GM23338 (cell line): ENCODE measurements at regions not wholly inside any gene's neighbourhood (a gene's known extent, or its start where the extent isn't known, plus 50 kb on each side); places are given as distances from the start of the nearest gene placed in this dataset.

Experiments used
- ATAC-seq: fragments of 200-7000 bp; cut with Tn5 transposase; 3 replicates; pipeline ENCODE4 v1.9.1; 2020
- DNase-seq: peaks from one replicate; pipeline ENCODE4 v3.0.0-alpha.2; 2015; ENCODE audit warnings: low spot score
- H2AFZ ChIP-seq: fragments of 200-600 bp; sonication (generic); 2 replicates; pipeline ENCODE4 v1.8.0; 2016; ENCODE audit warnings: antibody characterized with exemption, mild to moderate bottlenecking, moderate library complexity
- H3F3A ChIP-seq: fragments of 200-600 bp; sonication (generic); replicated peaks from 2 replicates; pipeline ENCODE4 v1.8.0; 2017; ENCODE audit warnings: antibody characterized with exemption, mixed run types, low read depth
- H3K27ac ChIP-seq: fragments of 200-600 bp; sonication (generic); 2 replicates; pipeline ENCODE4 v1.6.1; 2016; ENCODE audit warnings: low read depth
- H3K27me3 ChIP-seq: fragments of 200-600 bp; sonication (generic); 2 replicates; pipeline ENCODE4 v1.8.0; 2016; ENCODE audit warnings: mild to moderate bottlenecking, mixed run types, moderate library complexity; ENCODE audit not compliant: insufficient read depth
- H3K36me3 ChIP-seq: fragments of 200-600 bp; sonication (generic); 2 replicates; pipeline ENCODE4 v1.8.0; 2016; ENCODE audit warnings: mild to moderate bottlenecking; ENCODE audit not compliant: insufficient read depth
- H3K4me1 ChIP-seq: fragments of 200-600 bp; sonication (generic); 2 replicates; pipeline ENCODE4 v1.8.0; 2016; ENCODE audit warnings: mild to moderate bottlenecking, moderate library complexity; ENCODE audit not compliant: insufficient read depth
- H3K4me2 ChIP-seq: fragments of 200-600 bp; sonication (generic); 2 replicates; pipeline ENCODE4 v1.7.1; 2017; ENCODE audit warnings: mixed run types
- H3K4me3 ChIP-seq: fragments of 200-600 bp; sonication (generic); 2 replicates; pipeline ENCODE4 v1.6.1; 2016; ENCODE audit warnings: mixed run types
- H3K79me2 ChIP-seq: fragments of 200-600 bp; sonication (generic); replicated peaks from 2 replicates; pipeline ENCODE4 v1.8.0; 2017; ENCODE audit warnings: mild to moderate bottlenecking; ENCODE audit not compliant: insufficient read depth
- H3K9me2 ChIP-seq: fragments of 200-600 bp; sonication (generic); 2 replicates; pipeline ENCODE4 v1.8.0; 2017; ENCODE audit not compliant: insufficient read depth
- H4K20me1 ChIP-seq: fragments of 200-600 bp; sonication (generic); replicated peaks from 2 replicates; pipeline ENCODE4 v1.8.0; 2017; ENCODE audit warnings: mild to moderate bottlenecking; ENCODE audit not compliant: insufficient read depth
- H3K27ac Mint-ChIP-seq: 2 replicates; pipeline ENCODE4 v1.8.0; 2020; ENCODE audit warnings: inconsistent platforms, mild to moderate bottlenecking, moderate library complexity, mixed read lengths
- H3K27me3 Mint-ChIP-seq: 3 replicates; pipeline ENCODE4 v1.8.0; 2022; ENCODE audit warnings: low read depth, mild to moderate bottlenecking, moderate library complexity, mixed read lengths, inconsistent platforms; ENCODE audit not compliant: insufficient read depth, poor library complexity
- H3K36me3 Mint-ChIP-seq: 3 replicates; pipeline ENCODE4 v1.8.0; 2021; ENCODE audit warnings: low read depth, mild to moderate bottlenecking, inconsistent platforms, moderate library complexity, mixed read lengths
- H3K4me1 Mint-ChIP-seq: 3 replicates; pipeline ENCODE4 v1.8.0; 2020; ENCODE audit warnings: mild to moderate bottlenecking, inconsistent platforms, mixed read lengths
- H3K4me3 Mint-ChIP-seq: 3 replicates; pipeline ENCODE4 v1.8.0; 2021; ENCODE audit warnings: moderate library complexity, mild to moderate bottlenecking, inconsistent platforms, mixed read lengths
- H3K9me3 Mint-ChIP-seq: 3 replicates; pipeline ENCODE4 v1.8.0; 2020; ENCODE audit warnings: moderate library complexity, mild to moderate bottlenecking, inconsistent platforms, mixed read lengths
- CREB1 ChIP-seq: fragments of 250-450 bp; sonication (Bioruptor Pico); IDR thresholded peaks from 2 replicates; pipeline ENCODE4 v1.5.0; 2020; ENCODE audit warnings: low read depth, mild to moderate bottlenecking, moderate library complexity
- EZH2 ChIP-seq: fragments of 200-600 bp; sonication (generic); IDR thresholded peaks from one replicate; pipeline ENCODE4 v1.8.0; 2017; ENCODE audit warnings: antibody characterized with exemption, mild to moderate bottlenecking, low read depth; ENCODE audit not compliant: unreplicated experiment
- EZH2phosphoT487 ChIP-seq: fragments of 200-600 bp; sonication (generic); IDR thresholded peaks from one replicate; pipeline ENCODE4 v1.8.1; 2018; ENCODE audit warnings: antibody characterized with exemption; ENCODE audit not compliant: unreplicated experiment
- JUNB ChIP-seq: IDR thresholded peaks from one replicate; pipeline ENCODE4 v1.6.1; 2016; ENCODE audit warnings: antibody characterized with exemption; ENCODE audit not compliant: unreplicated experiment
- NANOG ChIP-seq: IDR thresholded peaks from 2 replicates; pipeline ENCODE4 v1.6.1; 2016; ENCODE audit warnings: antibody characterized with exemption, borderline replicate concordance
- POLR2AphosphoS5 ChIP-seq: IDR thresholded peaks from 2 replicates; pipeline ENCODE4 v1.6.1; 2016; ENCODE audit warnings: antibody characterized with exemption, low read depth
- STAT1 ChIP-seq: IDR thresholded peaks from one replicate; pipeline ENCODE4 v1.6.1; 2016; ENCODE audit warnings: antibody characterized with exemption; ENCODE audit not compliant: unreplicated experiment
- ZNF114 ChIP-seq: fragments of 250-450 bp; sonication (Bioruptor Pico); IDR thresholded peaks from 2 replicates; pipeline ENCODE4 v1.5.0; 2020; ENCODE audit warnings: mild to moderate bottlenecking, moderate library complexity
- ZNF331 ChIP-seq: fragments of 250-450 bp; sonication (Bioruptor Pico); IDR thresholded peaks from 2 replicates; pipeline ENCODE4 v1.5.0; 2020; ENCODE audit warnings: low read depth, mild to moderate bottlenecking, moderate library complexity
- TF ChIP-seq, protein P1 (sequence below): IDR thresholded peaks from 2 replicates; pipeline ENCODE4 v1.6.1; 2016; ENCODE audit warnings: antibody characterized with exemption
- TF ChIP-seq, protein P2 (sequence below): IDR thresholded peaks from one replicate; pipeline ENCODE4 v1.6.1; 2018; ENCODE audit warnings: antibody characterized with exemption; ENCODE audit not compliant: unreplicated experiment
- TF ChIP-seq, protein P3 (sequence below): fragments of 250-450 bp; sonication (Bioruptor Pico); IDR thresholded peaks from 2 replicates; pipeline ENCODE4 v1.5.0; 2020; ENCODE audit warnings: mild to moderate bottlenecking, moderate library complexity
- TF ChIP-seq, protein P4 (sequence below), 2 experiments: fragments of 200-600 bp in 1 of 2; sonication (generic) in 1 of 2; conservative IDR thresholded peaks; 2 replicates each; pipeline versions ENCODE4 v1.5.1 to v1.6.1; 2016 to 2017; ENCODE audit warnings: antibody characterized with exemption in 2 of 2, low read depth in 2 of 2, mild to moderate bottlenecking in 2 of 2, moderate library complexity in 1 of 2

DNA sequence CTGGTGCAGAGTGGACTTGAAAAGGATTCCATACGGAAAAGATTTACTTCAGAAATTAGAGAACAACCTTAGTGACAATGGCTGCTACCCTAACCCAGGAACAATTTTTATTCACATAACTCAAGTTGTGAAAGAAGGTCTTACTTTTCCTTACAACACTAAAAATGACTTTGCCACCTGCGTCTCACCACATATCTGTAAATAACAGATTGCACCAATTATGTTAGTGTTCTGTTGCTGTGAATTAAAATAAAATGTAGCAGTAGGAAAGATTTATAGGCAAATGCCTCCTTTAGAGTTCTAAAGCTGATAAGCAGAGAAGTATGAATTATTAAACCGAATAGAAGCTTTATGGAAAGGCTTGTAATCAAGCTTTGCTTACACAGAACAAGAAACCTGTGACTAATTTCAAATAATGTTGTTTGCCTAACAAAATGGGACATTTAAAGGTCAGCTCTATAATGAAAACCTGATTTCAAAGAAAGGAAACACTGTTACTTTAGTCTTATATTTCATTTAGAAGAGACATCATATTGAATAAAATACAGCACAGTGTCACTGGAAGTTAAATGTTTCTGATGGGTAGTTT lies 2237.8 kb downstream of the LRRC4C start:
- Histone ChIP-seq H3K4me3 (no peak overlapping the region), H3K27me3 (no peaks in the 10 kb centered on the region), H3F3A (no peaks in the 10 kb centered on the region), H4K20me1 (no peaks in the 10 kb centered on the region), H3K36me3 (no peaks in the 10 kb centered on the region), H3K79me2 (no peaks in the 10 kb centered on the region), H3K27ac (no peak overlapping the region), H3K4me1 (no peaks in the 10 kb centered on the region), H3K4me2 (no peak overlapping the region), H2AFZ (no peak overlapping the region), H3K9me2 (no peaks in the 10 kb centered on the region)
- Mint-ChIP-seq H3K27me3 (peaks cover 2% of the 10 kb centered on the region), H3K27ac (no peak overlapping the region), H3K4me1 (no peaks in the 10 kb centered on the region), H3K9me3 (no peaks in the 10 kb centered on the region), H3K36me3 (no peaks in the 10 kb centered on the region), H3K4me3 (no peak overlapping the region)
- DNase-seq (no peak), ATAC-seq (no peak)
- TF ChIP-seq ZNF114 (CRISPR knock-in tag) (no peak), STAT1 (no peak), EZH2 (no peak), ZNF331 (CRISPR knock-in tag) (no peak), EZH2phosphoT487 (no peak), POLR2AphosphoS5 (no peak), JUNB (no peak), CREB1 (CRISPR knock-in tag) (no peak), NANOG (no peak)
- TF ChIP-seq, protein P1, sequence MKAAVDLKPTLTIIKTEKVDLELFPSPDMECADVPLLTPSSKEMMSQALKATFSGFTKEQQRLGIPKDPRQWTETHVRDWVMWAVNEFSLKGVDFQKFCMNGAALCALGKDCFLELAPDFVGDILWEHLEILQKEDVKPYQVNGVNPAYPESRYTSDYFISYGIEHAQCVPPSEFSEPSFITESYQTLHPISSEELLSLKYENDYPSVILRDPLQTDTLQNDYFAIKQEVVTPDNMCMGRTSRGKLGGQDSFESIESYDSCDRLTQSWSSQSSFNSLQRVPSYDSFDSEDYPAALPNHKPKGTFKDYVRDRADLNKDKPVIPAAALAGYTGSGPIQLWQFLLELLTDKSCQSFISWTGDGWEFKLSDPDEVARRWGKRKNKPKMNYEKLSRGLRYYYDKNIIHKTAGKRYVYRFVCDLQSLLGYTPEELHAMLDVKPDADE, result no peak
- TF ChIP-seq, protein P2, sequence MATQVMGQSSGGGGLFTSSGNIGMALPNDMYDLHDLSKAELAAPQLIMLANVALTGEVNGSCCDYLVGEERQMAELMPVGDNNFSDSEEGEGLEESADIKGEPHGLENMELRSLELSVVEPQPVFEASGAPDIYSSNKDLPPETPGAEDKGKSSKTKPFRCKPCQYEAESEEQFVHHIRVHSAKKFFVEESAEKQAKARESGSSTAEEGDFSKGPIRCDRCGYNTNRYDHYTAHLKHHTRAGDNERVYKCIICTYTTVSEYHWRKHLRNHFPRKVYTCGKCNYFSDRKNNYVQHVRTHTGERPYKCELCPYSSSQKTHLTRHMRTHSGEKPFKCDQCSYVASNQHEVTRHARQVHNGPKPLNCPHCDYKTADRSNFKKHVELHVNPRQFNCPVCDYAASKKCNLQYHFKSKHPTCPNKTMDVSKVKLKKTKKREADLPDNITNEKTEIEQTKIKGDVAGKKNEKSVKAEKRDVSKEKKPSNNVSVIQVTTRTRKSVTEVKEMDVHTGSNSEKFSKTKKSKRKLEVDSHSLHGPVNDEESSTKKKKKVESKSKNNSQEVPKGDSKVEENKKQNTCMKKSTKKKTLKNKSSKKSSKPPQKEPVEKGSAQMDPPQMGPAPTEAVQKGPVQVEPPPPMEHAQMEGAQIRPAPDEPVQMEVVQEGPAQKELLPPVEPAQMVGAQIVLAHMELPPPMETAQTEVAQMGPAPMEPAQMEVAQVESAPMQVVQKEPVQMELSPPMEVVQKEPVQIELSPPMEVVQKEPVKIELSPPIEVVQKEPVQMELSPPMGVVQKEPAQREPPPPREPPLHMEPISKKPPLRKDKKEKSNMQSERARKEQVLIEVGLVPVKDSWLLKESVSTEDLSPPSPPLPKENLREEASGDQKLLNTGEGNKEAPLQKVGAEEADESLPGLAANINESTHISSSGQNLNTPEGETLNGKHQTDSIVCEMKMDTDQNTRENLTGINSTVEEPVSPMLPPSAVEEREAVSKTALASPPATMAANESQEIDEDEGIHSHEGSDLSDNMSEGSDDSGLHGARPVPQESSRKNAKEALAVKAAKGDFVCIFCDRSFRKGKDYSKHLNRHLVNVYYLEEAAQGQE, result no peak
- TF ChIP-seq, protein P3, sequence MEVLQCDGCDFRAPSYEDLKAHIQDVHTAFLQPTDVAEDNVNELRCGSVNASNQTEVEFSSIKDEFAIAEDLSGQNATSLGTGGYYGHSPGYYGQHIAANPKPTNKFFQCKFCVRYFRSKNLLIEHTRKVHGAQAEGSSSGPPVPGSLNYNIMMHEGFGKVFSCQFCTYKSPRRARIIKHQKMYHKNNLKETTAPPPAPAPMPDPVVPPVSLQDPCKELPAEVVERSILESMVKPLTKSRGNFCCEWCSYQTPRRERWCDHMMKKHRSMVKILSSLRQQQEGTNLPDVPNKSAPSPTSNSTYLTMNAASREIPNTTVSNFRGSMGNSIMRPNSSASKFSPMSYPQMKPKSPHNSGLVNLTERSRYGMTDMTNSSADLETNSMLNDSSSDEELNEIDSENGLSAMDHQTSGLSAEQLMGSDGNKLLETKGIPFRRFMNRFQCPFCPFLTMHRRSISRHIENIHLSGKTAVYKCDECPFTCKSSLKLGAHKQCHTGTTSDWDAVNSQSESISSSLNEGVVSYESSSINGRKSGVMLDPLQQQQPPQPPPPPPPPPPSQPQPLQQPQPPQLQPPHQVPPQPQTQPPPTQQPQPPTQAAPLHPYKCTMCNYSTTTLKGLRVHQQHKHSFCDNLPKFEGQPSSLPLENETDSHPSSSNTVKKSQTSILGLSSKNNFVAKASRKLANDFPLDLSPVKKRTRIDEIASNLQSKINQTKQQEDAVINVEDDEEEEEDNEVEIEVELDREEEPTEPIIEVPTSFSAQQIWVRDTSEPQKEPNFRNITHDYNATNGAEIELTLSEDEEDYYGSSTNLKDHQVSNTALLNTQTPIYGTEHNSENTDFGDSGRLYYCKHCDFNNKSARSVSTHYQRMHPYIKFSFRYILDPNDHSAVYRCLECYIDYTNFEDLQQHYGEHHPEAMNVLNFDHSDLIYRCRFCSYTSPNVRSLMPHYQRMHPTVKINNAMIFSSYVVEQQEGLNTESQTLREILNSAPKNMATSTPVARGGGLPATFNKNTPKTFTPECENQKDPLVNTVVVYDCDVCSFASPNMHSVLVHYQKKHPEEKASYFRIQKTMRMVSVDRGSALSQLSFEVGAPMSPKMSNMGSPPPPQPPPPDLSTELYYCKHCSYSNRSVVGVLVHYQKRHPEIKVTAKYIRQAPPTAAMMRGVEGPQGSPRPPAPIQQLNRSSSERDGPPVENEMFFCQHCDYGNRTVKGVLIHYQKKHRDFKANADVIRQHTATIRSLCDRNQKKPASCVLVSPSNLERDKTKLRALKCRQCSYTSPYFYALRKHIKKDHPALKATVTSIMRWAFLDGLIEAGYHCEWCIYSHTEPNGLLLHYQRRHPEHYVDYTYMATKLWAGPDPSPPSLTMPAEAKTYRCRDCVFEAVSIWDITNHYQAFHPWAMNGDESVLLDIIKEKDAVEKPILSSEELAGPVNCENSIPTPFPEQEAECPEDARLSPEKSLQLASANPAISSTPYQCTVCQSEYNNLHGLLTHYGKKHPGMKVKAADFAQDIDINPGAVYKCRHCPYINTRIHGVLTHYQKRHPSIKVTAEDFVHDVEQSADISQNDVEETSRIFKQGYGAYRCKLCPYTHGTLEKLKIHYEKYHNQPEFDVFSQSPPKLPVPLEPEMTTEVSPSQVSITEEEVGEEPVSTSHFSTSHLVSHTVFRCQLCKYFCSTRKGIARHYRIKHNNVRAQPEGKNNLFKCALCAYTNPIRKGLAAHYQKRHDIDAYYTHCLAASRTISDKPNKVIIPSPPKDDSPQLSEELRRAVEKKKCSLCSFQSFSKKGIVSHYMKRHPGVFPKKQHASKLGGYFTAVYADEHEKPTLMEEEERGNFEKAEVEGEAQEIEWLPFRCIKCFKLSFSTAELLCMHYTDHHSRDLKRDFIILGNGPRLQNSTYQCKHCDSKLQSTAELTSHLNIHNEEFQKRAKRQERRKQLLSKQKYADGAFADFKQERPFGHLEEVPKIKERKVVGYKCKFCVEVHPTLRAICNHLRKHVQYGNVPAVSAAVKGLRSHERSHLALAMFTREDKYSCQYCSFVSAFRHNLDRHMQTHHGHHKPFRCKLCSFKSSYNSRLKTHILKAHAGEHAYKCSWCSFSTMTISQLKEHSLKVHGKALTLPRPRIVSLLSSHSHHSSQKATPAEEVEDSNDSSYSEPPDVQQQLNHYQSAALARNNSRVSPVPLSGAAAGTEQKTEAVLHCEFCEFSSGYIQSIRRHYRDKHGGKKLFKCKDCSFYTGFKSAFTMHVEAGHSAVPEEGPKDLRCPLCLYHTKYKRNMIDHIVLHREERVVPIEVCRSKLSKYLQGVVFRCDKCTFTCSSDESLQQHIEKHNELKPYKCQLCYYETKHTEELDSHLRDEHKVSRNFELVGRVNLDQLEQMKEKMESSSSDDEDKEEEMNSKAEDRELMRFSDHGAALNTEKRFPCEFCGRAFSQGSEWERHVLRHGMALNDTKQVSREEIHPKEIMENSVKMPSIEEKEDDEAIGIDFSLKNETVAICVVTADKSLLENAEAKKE (CRISPR knock-in tag), result no peak
- TF ChIP-seq, protein P4, sequence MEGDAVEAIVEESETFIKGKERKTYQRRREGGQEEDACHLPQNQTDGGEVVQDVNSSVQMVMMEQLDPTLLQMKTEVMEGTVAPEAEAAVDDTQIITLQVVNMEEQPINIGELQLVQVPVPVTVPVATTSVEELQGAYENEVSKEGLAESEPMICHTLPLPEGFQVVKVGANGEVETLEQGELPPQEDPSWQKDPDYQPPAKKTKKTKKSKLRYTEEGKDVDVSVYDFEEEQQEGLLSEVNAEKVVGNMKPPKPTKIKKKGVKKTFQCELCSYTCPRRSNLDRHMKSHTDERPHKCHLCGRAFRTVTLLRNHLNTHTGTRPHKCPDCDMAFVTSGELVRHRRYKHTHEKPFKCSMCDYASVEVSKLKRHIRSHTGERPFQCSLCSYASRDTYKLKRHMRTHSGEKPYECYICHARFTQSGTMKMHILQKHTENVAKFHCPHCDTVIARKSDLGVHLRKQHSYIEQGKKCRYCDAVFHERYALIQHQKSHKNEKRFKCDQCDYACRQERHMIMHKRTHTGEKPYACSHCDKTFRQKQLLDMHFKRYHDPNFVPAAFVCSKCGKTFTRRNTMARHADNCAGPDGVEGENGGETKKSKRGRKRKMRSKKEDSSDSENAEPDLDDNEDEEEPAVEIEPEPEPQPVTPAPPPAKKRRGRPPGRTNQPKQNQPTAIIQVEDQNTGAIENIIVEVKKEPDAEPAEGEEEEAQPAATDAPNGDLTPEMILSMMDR (conservative IDR thresholded peaks at IDR 0.05; ENCODE audit: low read depth in 2 of 2), result no peak
